Choroid plexus epithelial cell (primary cell): ENCODE measurements at regions not wholly inside any gene's neighbourhood (a gene's known extent, or its start where the extent isn't known, plus 50 kb on each side); places are given as distances from the start of the nearest gene placed in this dataset.

ENCODE experiments used
- DNase-seq: peaks from one replicate; pipeline ENCODE4 v3.0.0-alpha.2; 2010; ENCODE audit warnings: low read depth
- H3K4me3 ChIP-seq: 2 replicates; pipeline ENCODE4 v1.5.1; 2011; ENCODE audit warnings: low read depth, mild to moderate bottlenecking, control low read depth, low read length, moderate library complexity
- TF ChIP-seq, protein P1 (sequence below): conservative IDR thresholded peaks from 2 replicates; pipeline ENCODE4 v1.5.1; 2011; ENCODE audit warnings: low read depth, mild to moderate bottlenecking, control low read depth, inconsistent platforms, low read length, moderate library complexity

DNA sequence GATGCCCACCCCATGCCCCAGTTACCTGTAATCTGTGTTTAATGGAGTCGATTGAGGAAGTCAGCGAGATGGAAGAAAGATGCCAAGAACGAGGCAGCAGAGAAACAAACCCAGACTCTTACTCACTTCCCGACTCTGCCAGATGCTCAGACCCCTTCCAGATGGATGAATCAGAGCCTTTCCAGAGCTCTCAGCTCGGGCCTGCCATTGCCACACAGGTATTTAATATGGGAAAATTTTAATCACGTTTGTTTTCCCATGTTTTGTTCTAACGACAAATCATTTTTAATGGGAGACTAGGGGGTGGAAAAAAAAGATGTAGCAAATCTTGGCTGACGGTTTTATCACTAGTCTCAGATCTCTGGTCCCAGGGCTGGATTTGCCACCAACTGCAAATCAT is 72.5 kb upstream of the SRRM4 start:
- DNase-seq: no peak
- no peak overlapping the region for H3K4me3 ChIP-seq
- TF ChIP-seq, protein P1, sequence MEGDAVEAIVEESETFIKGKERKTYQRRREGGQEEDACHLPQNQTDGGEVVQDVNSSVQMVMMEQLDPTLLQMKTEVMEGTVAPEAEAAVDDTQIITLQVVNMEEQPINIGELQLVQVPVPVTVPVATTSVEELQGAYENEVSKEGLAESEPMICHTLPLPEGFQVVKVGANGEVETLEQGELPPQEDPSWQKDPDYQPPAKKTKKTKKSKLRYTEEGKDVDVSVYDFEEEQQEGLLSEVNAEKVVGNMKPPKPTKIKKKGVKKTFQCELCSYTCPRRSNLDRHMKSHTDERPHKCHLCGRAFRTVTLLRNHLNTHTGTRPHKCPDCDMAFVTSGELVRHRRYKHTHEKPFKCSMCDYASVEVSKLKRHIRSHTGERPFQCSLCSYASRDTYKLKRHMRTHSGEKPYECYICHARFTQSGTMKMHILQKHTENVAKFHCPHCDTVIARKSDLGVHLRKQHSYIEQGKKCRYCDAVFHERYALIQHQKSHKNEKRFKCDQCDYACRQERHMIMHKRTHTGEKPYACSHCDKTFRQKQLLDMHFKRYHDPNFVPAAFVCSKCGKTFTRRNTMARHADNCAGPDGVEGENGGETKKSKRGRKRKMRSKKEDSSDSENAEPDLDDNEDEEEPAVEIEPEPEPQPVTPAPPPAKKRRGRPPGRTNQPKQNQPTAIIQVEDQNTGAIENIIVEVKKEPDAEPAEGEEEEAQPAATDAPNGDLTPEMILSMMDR: no peak

DNA sequence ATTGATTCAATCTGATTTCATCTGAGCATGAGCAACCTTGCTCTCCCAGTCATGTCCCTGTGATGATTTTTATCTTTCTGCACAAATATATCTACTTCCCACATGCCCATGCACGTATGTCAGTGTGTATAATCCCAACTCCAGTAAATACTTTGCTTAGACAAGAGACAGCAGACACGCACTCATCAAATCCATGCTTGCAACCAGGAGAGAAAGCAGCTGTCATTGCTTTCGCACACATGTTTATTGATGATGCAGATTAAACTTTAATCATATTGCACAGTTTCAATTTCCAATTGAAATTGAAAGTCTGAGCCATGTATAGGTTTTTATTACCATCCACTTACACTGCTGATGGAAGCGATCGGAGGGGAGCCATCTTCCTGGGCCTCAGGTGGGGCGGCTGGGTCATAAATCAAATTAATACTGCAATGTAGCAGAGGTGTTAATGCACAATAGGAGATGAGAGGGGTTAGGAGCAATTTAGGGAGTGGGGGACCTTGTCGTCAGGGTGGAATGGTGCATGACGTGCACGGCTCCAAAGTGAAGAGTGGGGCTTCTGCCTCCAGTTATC is 68.6 kb upstream of the SRRM4 start:
- DNase-seq: no peak
- TF ChIP-seq, protein P1: no peak
- no peak overlapping the region for H3K4me3 ChIP-seq

- no peak for DNase-seq
- H3K4me3 ChIP-seq: no peak overlapping the region
- TF ChIP-seq, protein P1: no peak
These were observed 59.6 kb upstream of the SRRM4 start for GRCh38 chr12:118921761-118922160.

- no peak for DNase-seq
These were observed 58.9 kb upstream of the SRRM4 start for GRCh38 chr12:118922405-118922804.

DNA sequence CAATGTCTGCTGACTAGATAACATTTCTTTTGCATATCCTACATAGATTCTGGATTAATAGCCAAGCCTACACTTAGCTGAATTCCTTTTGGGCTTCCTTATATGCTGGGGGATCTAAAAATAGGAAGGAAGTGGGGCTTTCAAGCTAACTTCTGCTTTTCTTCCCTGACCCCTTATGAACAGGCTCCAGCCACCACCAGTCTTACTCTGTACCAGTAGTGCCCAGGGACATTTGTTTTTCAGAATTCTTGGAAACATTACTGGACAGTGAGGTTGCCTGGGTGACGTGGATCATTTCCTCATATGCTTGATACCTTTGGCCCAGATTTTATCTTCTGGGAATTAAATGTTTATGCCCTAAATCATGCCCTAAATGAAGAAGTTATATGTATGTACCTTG is 55.9 kb upstream of the SRRM4 start:
- no peak for DNase-seq
- TF ChIP-seq, protein P1: no peak
- H3K4me3 ChIP-seq: no peak overlapping the region

More at GRCh38 chr12:118922405-118922804, 58.9 kb upstream of the SRRM4 start:
- H3K4me3 ChIP-seq: no peak overlapping the region
- TF ChIP-seq, protein P1: no peak

- H3K4me3 ChIP-seq: no peak overlapping the region
- TF ChIP-seq, protein P1: no peak
- DNase-seq: no peak
These were observed 55.5 kb upstream of the SRRM4 start for GRCh38 chr12:118925826-118926225.
